Tibial nerve (tissue), 4 donors: ENCODE measurements at regions not wholly inside any gene's neighbourhood (a gene's known extent, or its start where the extent isn't known, plus 50 kb on each side); places are given as distances from the start of the nearest gene placed in this dataset.
"Not testable (repeated sequence)": the region's sequence is repeated elsewhere in the genome, so short reads cannot be mapped to it uniquely, and the experiment has no call there.

Source experiments
- DNase-seq, 2 donors: peaks; one replicate each; pipeline ENCODE4 v3.0.0-alpha.2; 2019; ENCODE audit warnings: low spot score in 2 of 2
- H3K27ac ChIP-seq, 4 donors: fragments of 200-600 bp; sonication (generic) in 3 of 4; one replicate each; pipeline ENCODE4 v1.5.1; 2017 to 2019; ENCODE audit warnings: mild to moderate bottlenecking in 1 of 4
- H3K27me3 ChIP-seq, 2 donors: fragments of 200-600 bp; sonication (generic) in 1 of 2; one replicate each; pipeline versions ENCODE4 v1.5.1 to v1.6.0; 2017 to 2019
- H3K36me3 ChIP-seq, 3 donors: fragments of 200-600 bp; sonication (generic); one replicate each; pipeline ENCODE4 v1.5.1; 2018 to 2019
- H3K4me1 ChIP-seq, 4 donors: fragments of 200-600 bp; sonication (generic) in 3 of 4; one replicate each; pipeline ENCODE4 v1.5.1; 2017 to 2019
- H3K4me3 ChIP-seq, 4 donors: fragments of 200-600 bp; sonication (generic) in 3 of 4; one replicate each; pipeline ENCODE4 v1.5.1; 2017 to 2019; ENCODE audit warnings: mild to moderate bottlenecking in 1 of 4, moderate library complexity in 1 of 4
- H3K9me3 ChIP-seq, 4 donors: fragments of 200-600 bp; sonication (generic) in 3 of 4; one replicate each; pipeline ENCODE4 v1.5.1; 2017 to 2019
- CTCF ChIP-seq, 5 experiments: fragments of 200-600 bp in 3 of 5; fragments of 450-650 bp in 2 of 5; sonication (generic) in 3 of 5; IDR thresholded peaks; one replicate each; pipeline ENCODE4 v1.5.1; 2016 to 2019; ENCODE audit warnings: antibody characterized with exemption in 5 of 5, mild to moderate bottlenecking in 3 of 5, moderate library complexity in 2 of 5
- EP300 ChIP-seq, 2 donors: sonication (generic); formaldehyde crosslinking; IDR thresholded peaks; one replicate each; pipeline ENCODE4 v1.6.1; 2017; ENCODE audit warnings: antibody characterized with exemption in 2 of 2, mild to moderate bottlenecking in 1 of 2
- POLR2A ChIP-seq, 2 donors: fragments of 450-650 bp; IDR thresholded peaks; one replicate each; pipeline ENCODE4 v1.6.1; 2017; ENCODE audit warnings: antibody characterized with exemption in 2 of 2, mild to moderate bottlenecking in 2 of 2, moderate library complexity in 2 of 2
- WGBS, 2 donors: methylation state at CpG; one replicate each; pipeline ENCODE4 v1.1.5; 2018; 5-methylcytosine and 5-hydroxymethylcytosine counted together

- Histone ChIP-seq H3K9me3 (no peaks in the 10 kb centered on the region), H3K4me1 (no peaks in the 10 kb centered on the region), H3K27me3 (no peaks in the 10 kb centered on the region), H3K36me3 (no peaks in the 10 kb centered on the region), H3K27ac (no peak overlapping the region), H3K4me3 (no peak overlapping the region)
- TF ChIP-seq POLR2A (IDR thresholded peaks at IDR 0.05): no peak
- TF ChIP-seq CTCF (IDR thresholded peaks at IDR 0.05): no peak
- no peak for TF ChIP-seq EP300 (IDR thresholded peaks at IDR 0.05)
- DNase-seq: no peak
- 74 to 83% methylated on average over 3 of the region's 3 CpGs for WGBS, 2 donors
These were observed 512.4 kb upstream of the CHD1 start for GRCh38 chr5:99441235-99441634.

GRCh38 chr5:99438619-99439018, 509.8 kb upstream of the CHD1 start:
- Histone ChIP-seq H3K4me3 (no peak overlapping the region), H3K27me3 (no peaks in the 10 kb centered on the region), H3K36me3 (no peaks in the 10 kb centered on the region), H3K9me3 (no peaks in the 10 kb centered on the region), H3K27ac (no peak overlapping the region), H3K4me1 (no peaks in the 10 kb centered on the region)
- WGBS, 2 donors: 79 to 84% methylated on average over 7 of the region's 7 CpGs
- DNase-seq: no peak
- no peak for TF ChIP-seq CTCF (IDR thresholded peaks at IDR 0.05)
- TF ChIP-seq EP300 (IDR thresholded peaks at IDR 0.05): no peak
- no peak for TF ChIP-seq POLR2A (IDR thresholded peaks at IDR 0.05)

GRCh38 chr5:99437986-99438385, 509.2 kb upstream of the CHD1 start:
- no peak for TF ChIP-seq EP300 (IDR thresholded peaks at IDR 0.05)
- TF ChIP-seq POLR2A (IDR thresholded peaks at IDR 0.05): no peak
- no peak for TF ChIP-seq CTCF (IDR thresholded peaks at IDR 0.05)
- Histone ChIP-seq H3K4me1 (no peaks in the 10 kb centered on the region), H3K9me3 (no peaks in the 10 kb centered on the region)

GRCh38 chr5:99423396-99423795, 494.6 kb upstream of the CHD1 start:
- no CpG with 5 or more reads among the region's 3 CpGs for WGBS, 2 donors
- not testable (repeated sequence) for H3K4me1 ChIP-seq, H3K27me3 ChIP-seq

More at GRCh38 chr5:99437986-99438385, 509.2 kb upstream of the CHD1 start:
- no peak for DNase-seq
- no peak overlapping the region for H3K4me3 ChIP-seq
- no peak overlapping the region for H3K27ac ChIP-seq
- H3K27me3 ChIP-seq: no peaks in the 10 kb centered on the region
- H3K36me3 ChIP-seq: no peaks in the 10 kb centered on the region

GRCh38 chr5:99418640-99419039, 489.8 kb upstream of the CHD1 start:
- H3K4me1 ChIP-seq, H3K27me3 ChIP-seq, H3K4me3 ChIP-seq, DNase-seq, H3K9me3 ChIP-seq, H3K36me3 ChIP-seq, H3K27ac ChIP-seq: not testable (repeated sequence)
- 29 to 44% methylated on average over 1 of the region's 1 CpG for WGBS, 2 donors

More at GRCh38 chr5:99423396-99423795, 494.6 kb upstream of the CHD1 start:
- not testable (repeated sequence) for H3K4me3 ChIP-seq, DNase-seq, H3K9me3 ChIP-seq, H3K27ac ChIP-seq, H3K36me3 ChIP-seq

- DNase-seq, H3K9me3 ChIP-seq, H3K36me3 ChIP-seq, H3K4me3 ChIP-seq, H3K27me3 ChIP-seq, H3K27ac ChIP-seq, H3K4me1 ChIP-seq: not testable (repeated sequence)
- WGBS, 2 donors: 97 to 98% methylated on average over 17 to 19 of the region's 30 CpGs
These were observed 481.6 kb upstream of the CHD1 start for GRCh38 chr5:99410386-99410785.

GRCh38 chr5:99404764-99405302, 476.0 kb upstream of the CHD1 start:
- H3K4me1 ChIP-seq, DNase-seq, H3K36me3 ChIP-seq, H3K27ac ChIP-seq, H3K27me3 ChIP-seq, H3K4me3 ChIP-seq, H3K9me3 ChIP-seq: not testable (repeated sequence)
- WGBS, 2 donors: 74 to 96% methylated on average over 3 of the region's 3 CpGs

GRCh38 chr5:99400571-99400970, 471.8 kb upstream of the CHD1 start:
- DNase-seq, H3K27ac ChIP-seq, H3K4me1 ChIP-seq, H3K9me3 ChIP-seq, H3K4me3 ChIP-seq, H3K36me3 ChIP-seq, H3K27me3 ChIP-seq: not testable (repeated sequence)
- 95 to 100% methylated on average over 1 of the region's 1 CpG for WGBS, 2 donors
